ENCODE measurements at regions not wholly inside any gene's neighbourhood (a gene's known extent, or its start where the extent isn't known, plus 50 kb on each side); places are given as distances from the start of the nearest gene placed in this dataset.
A peak's percentile ranks its signal among the peaks of the same experiment; 100 is the strongest.

DNA sequence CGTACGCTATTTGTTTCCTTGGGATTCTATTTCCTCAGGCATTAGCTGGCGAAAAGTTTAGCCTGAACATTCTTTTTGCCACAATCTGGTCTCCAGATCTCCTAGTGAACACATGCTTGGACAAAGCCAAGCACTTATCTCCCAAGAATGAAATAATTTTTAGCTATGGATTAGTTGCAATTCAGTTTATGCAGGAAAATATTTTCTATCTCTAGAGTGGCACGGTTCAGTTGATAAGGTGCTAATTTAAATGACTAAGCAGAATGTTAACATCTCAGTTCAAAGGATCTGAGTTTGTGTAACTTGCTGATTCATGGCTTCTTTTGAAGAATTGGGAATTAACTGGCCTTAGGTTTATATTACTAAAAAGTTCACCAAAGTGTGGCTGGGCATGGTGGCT, 58.1 kb upstream of the JADE1 start (continued):
- TF ChIP-seq FOSL1 (tag; conservative IDR thresholded peaks at IDR 0.05): 0 out of 2 replicates have a peak, but pooled peaks have one; percentile 15
- TF ChIP-seq PTBP1 (IDR thresholded peaks at IDR 0.05; ENCODE audit: low read depth, low read length): no peak
- no peak for TF ChIP-seq SRSF7 (optimal IDR thresholded peaks at IDR 0.05; ENCODE audit: low read depth, low read length)
- TF ChIP-seq ZNF778 (CRISPR knock-in tag; IDR thresholded peaks at IDR 0.05): no peak
- no peak for TF ChIP-seq ZNF174 (CRISPR knock-in tag; IDR thresholded peaks at IDR 0.05)
- no peak for TF ChIP-seq GTF2F1 (IDR thresholded peaks at IDR 0.05; ENCODE audit: low read depth, low read length)
- peak; percentile 90 for TF ChIP-seq MAFF (IDR thresholded peaks at IDR 0.05; ENCODE audit: low read length)
- TF ChIP-seq TRIM28 (IDR thresholded peaks at IDR 0.05): no peak
- no peak for TF ChIP-seq FOXP1 (CRISPR knock-in tag; IDR thresholded peaks at IDR 0.05)
- TF ChIP-seq DACH1 (IDR thresholded peaks at IDR 0.05; ENCODE audit: partially characterized antibody): no peak
- TF ChIP-seq ZNF217 (CRISPR knock-in tag; IDR thresholded peaks at IDR 0.05): no peak
- no peak for TF ChIP-seq RUNX1 (IDR thresholded peaks at IDR 0.05; ENCODE audit: low read depth)
- TF ChIP-seq NR2C2 (CRISPR knock-in tag; IDR thresholded peaks at IDR 0.05): no peak
- TF ChIP-seq NR2C2 (tag; IDR thresholded peaks at IDR 0.05): no peak
- TF ChIP-seq XRCC3 (IDR thresholded peaks at IDR 0.05): no peak
- TF ChIP-seq TEAD2 (tag; IDR thresholded peaks at IDR 0.05): no peak
- no peak for TF ChIP-seq CHCHD3 (CRISPR knock-in tag; IDR thresholded peaks at IDR 0.05)
- peak; percentile 94 for TF ChIP-seq NFE2 (IDR thresholded peaks at IDR 0.05; ENCODE audit: low read depth)
- no peak for TF ChIP-seq ZFP36 (IDR thresholded peaks at IDR 0.05; ENCODE audit: low read depth, low read length, partially characterized antibody)
- TF ChIP-seq HCFC1 (IDR thresholded peaks at IDR 0.05; ENCODE audit: low read depth, low read length): no peak
- no peak for TF ChIP-seq SMAD2 (IDR thresholded peaks at IDR 0.05; ENCODE audit: low read depth, low read length)
- no peak for TF ChIP-seq U2AF2 (optimal IDR thresholded peaks at IDR 0.05; ENCODE audit: low read depth, low read length)
- TF ChIP-seq JUN (IDR thresholded peaks at IDR 0.05; ENCODE audit: borderline replicate concordance, low read depth, low read length): no peak
- no peak for TF ChIP-seq JUN (CRISPR knock-in tag; IDR thresholded peaks at IDR 0.05; ENCODE audit: borderline replicate concordance)
- TF ChIP-seq EP400 (IDR thresholded peaks at IDR 0.05): no peak
